ENCODE measurements at regions not wholly inside any gene's neighbourhood (a gene's known extent, or its start where the extent isn't known, plus 50 kb on each side); places are given as distances from the start of the nearest gene placed in this dataset.

- TF ChIP-seq SUZ12 (IDR thresholded peaks at IDR 0.05; ENCODE audit: low read length), result no peak
- TF ChIP-seq POU5F1 (IDR thresholded peaks at IDR 0.05; ENCODE audit: low read depth, low read length), result no peak
- TF ChIP-seq MAFK (IDR thresholded peaks at IDR 0.05; ENCODE audit: low read depth, low read length), result no peak
- TF ChIP-seq KDM5A (IDR thresholded peaks at IDR 0.05; ENCODE audit: low read length), result no peak
- TF ChIP-seq BCL11A (IDR thresholded peaks at IDR 0.05; ENCODE audit: low read depth in 2 of 2, low read length in 2 of 2), result no peak
- no peak for TF ChIP-seq SAP30 (IDR thresholded peaks at IDR 0.05; ENCODE audit: insufficient read depth, insufficient replicate concordance, low read length)
Observed at GRCh38 chr12:103028881-103029639, 71.6 kb downstream of the ASCL1 start (continued).
